ENCODE measurements at regions not wholly inside any gene's neighbourhood (a gene's known extent, or its start where the extent isn't known, plus 50 kb on each side); places are given as distances from the start of the nearest gene placed in this dataset.

GRCh38 chr11:116376054-116376453, 396.7 kb downstream of the BUD13 start:
- Histone ChIP-seq H3K9me3 (ENCODE audit: low read length) (no peaks in the 10 kb centered on the region), H2AFZ (ENCODE audit: low read length) (no peak overlapping the region), H3K27ac (ENCODE audit: low read depth, low read length, poor library complexity, severe bottlenecking) (no peak overlapping the region), H3K79me2 (ENCODE audit: insufficient read depth, low read length) (no peaks in the 10 kb centered on the region), H3K4me1 (ENCODE audit: insufficient read depth, low read length, severe bottlenecking) (no peaks in the 10 kb centered on the region), H3K36me3 (ENCODE audit: insufficient read depth, low read length) (no peaks in the 10 kb centered on the region), H3K4me2 (ENCODE audit: low read length) (no peak overlapping the region), H3F3A (ENCODE audit: insufficient read depth, low read length) (no peaks in the 10 kb centered on the region), H3K9ac (ENCODE audit: low read length) (no peak overlapping the region), H3K4me3 (ENCODE audit: low read depth, low read length, poor library complexity, severe bottlenecking) (no peak overlapping the region), H4K20me1 (ENCODE audit: insufficient read depth, low read length) (no peaks in the 10 kb centered on the region), H3K9me2 (ENCODE audit: low read depth, low read length) (no peaks in the 10 kb centered on the region), H3K27me3 (ENCODE audit: insufficient read depth, low read length) (no peaks in the 10 kb centered on the region)
- TF ChIP-seq EZH2 (IDR thresholded peaks at IDR 0.05; ENCODE audit: borderline replicate concordance, low read length), result no peak
- TF ChIP-seq, protein P1, sequence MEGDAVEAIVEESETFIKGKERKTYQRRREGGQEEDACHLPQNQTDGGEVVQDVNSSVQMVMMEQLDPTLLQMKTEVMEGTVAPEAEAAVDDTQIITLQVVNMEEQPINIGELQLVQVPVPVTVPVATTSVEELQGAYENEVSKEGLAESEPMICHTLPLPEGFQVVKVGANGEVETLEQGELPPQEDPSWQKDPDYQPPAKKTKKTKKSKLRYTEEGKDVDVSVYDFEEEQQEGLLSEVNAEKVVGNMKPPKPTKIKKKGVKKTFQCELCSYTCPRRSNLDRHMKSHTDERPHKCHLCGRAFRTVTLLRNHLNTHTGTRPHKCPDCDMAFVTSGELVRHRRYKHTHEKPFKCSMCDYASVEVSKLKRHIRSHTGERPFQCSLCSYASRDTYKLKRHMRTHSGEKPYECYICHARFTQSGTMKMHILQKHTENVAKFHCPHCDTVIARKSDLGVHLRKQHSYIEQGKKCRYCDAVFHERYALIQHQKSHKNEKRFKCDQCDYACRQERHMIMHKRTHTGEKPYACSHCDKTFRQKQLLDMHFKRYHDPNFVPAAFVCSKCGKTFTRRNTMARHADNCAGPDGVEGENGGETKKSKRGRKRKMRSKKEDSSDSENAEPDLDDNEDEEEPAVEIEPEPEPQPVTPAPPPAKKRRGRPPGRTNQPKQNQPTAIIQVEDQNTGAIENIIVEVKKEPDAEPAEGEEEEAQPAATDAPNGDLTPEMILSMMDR (IDR thresholded peaks at IDR 0.05; ENCODE audit: low read length), result no peak

DNA sequence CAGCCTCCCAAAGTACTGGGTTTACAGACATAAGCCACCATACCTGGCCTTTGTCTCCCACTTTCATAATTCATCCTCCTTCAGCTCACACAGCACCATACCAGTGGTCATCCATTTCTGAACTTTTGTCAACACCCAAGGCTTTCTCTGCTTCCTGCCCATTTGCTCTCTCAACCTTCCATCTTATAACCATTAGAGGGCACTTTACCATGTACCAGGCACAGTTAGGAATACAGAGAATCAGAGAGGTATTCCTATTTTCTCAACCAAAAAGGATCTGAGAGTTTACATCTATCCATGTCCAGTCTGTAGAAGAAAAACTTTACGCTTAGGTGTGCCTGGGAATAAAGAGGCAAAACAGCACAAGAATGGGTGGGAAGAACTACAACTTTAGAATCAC, 397.6 kb downstream of the BUD13 start:
- no peaks in the 10 kb centered on the region for H3K27me3 ChIP-seq (ENCODE audit: insufficient read depth, low read length)
- H3K9me3 ChIP-seq (ENCODE audit: low read length), result no peaks in the 10 kb centered on the region
- H3K4me3 ChIP-seq (ENCODE audit: low read depth, low read length, poor library complexity, severe bottlenecking), result no peak overlapping the region
- H3K36me3 ChIP-seq (ENCODE audit: insufficient read depth, low read length), result no peaks in the 10 kb centered on the region
- no peak overlapping the region for H3K27ac ChIP-seq (ENCODE audit: low read depth, low read length, poor library complexity, severe bottlenecking)
- H3K79me2 ChIP-seq (ENCODE audit: insufficient read depth, low read length), result no peaks in the 10 kb centered on the region
- no peaks in the 10 kb centered on the region for H3K9me2 ChIP-seq (ENCODE audit: low read depth, low read length)
- H3K4me1 ChIP-seq (ENCODE audit: insufficient read depth, low read length, severe bottlenecking), result no peaks in the 10 kb centered on the region
- H4K20me1 ChIP-seq (ENCODE audit: insufficient read depth, low read length), result no peaks in the 10 kb centered on the region
- H3F3A ChIP-seq (ENCODE audit: insufficient read depth, low read length), result no peaks in the 10 kb centered on the region
- no peak overlapping the region for H3K9ac ChIP-seq (ENCODE audit: low read length)
- TF ChIP-seq, protein P1 (IDR thresholded peaks at IDR 0.05; ENCODE audit: low read length), result no peak
- TF ChIP-seq EZH2 (IDR thresholded peaks at IDR 0.05; ENCODE audit: borderline replicate concordance, low read length), result no peak
- H2AFZ ChIP-seq (ENCODE audit: low read length), result no peak overlapping the region
- H3K4me2 ChIP-seq (ENCODE audit: low read length), result no peak overlapping the region

DNA sequence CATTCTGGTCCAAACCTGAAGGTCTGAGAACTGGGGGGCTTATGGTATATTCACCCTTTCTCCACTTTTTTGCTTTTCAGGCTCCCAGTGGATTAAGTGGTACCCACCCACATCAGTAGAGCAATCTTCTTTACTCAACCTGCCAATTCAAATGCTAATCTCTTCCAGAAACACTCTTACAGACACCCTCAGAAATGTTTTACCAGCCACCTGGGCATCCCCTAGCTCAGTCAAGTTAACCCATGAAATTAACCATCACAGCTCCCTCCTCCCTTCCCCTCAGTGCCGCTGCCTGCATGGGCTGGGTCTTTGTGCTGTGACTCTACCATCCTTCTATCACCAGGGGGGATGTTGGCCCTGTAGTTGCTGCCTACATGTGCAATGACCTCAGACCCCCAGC, 398.7 kb downstream of the BUD13 start:
- no peak overlapping the region for H3K4me3 ChIP-seq (ENCODE audit: low read depth, low read length, poor library complexity, severe bottlenecking)
- H3K27ac ChIP-seq (ENCODE audit: low read depth, low read length, poor library complexity, severe bottlenecking), result no peak overlapping the region
- H3K36me3 ChIP-seq (ENCODE audit: insufficient read depth, low read length), result no peaks in the 10 kb centered on the region
- no peaks in the 10 kb centered on the region for H3F3A ChIP-seq (ENCODE audit: insufficient read depth, low read length)
- no peak overlapping the region for H3K9ac ChIP-seq (ENCODE audit: low read length)
- H3K4me2 ChIP-seq (ENCODE audit: low read length), result no peak overlapping the region
- H3K27me3 ChIP-seq (ENCODE audit: insufficient read depth, low read length), result no peaks in the 10 kb centered on the region
- no peaks in the 10 kb centered on the region for H3K9me3 ChIP-seq (ENCODE audit: low read length)
- no peak overlapping the region for H2AFZ ChIP-seq (ENCODE audit: low read length)
- H3K79me2 ChIP-seq (ENCODE audit: insufficient read depth, low read length), result no peaks in the 10 kb centered on the region
- no peaks in the 10 kb centered on the region for H3K9me2 ChIP-seq (ENCODE audit: low read depth, low read length)
- H4K20me1 ChIP-seq (ENCODE audit: insufficient read depth, low read length), result no peaks in the 10 kb centered on the region
- TF ChIP-seq, protein P1 (IDR thresholded peaks at IDR 0.05; ENCODE audit: low read length), result no peak
- H3K4me1 ChIP-seq (ENCODE audit: insufficient read depth, low read length, severe bottlenecking), result no peaks in the 10 kb centered on the region

All from OCI-LY1 (cell line).